ENCODE measurements at regions not wholly inside any gene's neighbourhood (a gene's known extent, or its start where the extent isn't known, plus 50 kb on each side); places are given as distances from the start of the nearest gene placed in this dataset.
A peak's percentile ranks its signal among the peaks of the same experiment; 100 is the strongest.

GRCh38 chr11:64498136-64498535, 57.6 kb upstream of the SLC22A11 start:
- Histone ChIP-seq H3K4me3 (ENCODE audit: low read depth in 1 of 2, low read length in 1 of 2) (no peak overlapping the region), H3K27ac (peak overlapping the region; percentile 66), H3K4me1 (ENCODE audit: control insufficient read depth in 1 of 2, insufficient read depth in 1 of 2, low read depth in 1 of 2, low read length in 1 of 2) (peaks cover 21 to 32% of the 10 kb centered on the region in 2 experiments), H3K27me3 (no peaks in the 10 kb centered on the region), H3K9me3 (no peaks in the 10 kb centered on the region), H3K36me3 (no peaks in the 10 kb centered on the region)
- no peak for TF ChIP-seq CTCF (IDR thresholded peaks at IDR 0.05)

GRCh38 chr11:64499261-64500004, 56.3 kb upstream of the SLC22A11 start:
- no peaks in the 10 kb centered on the region for H3K27me3 ChIP-seq
- peak overlapping the region; percentile 74 for H3K27ac ChIP-seq
- H3K4me1 ChIP-seq (ENCODE audit: control insufficient read depth in 1 of 2, insufficient read depth in 1 of 2, low read depth in 1 of 2, low read length in 1 of 2) = peaks cover 21 to 30% of the 10 kb centered on the region in 2 experiments
- H3K36me3 ChIP-seq = no peaks in the 10 kb centered on the region
- H3K4me3 ChIP-seq (ENCODE audit: low read depth in 1 of 2, low read length in 1 of 2) = peak overlapping the region in 1 of 2 experiments; percentile 41
- TF ChIP-seq CTCF (IDR thresholded peaks at IDR 0.05) = no peak
- H3K9me3 ChIP-seq = no peaks in the 10 kb centered on the region

- TF ChIP-seq CTCF (IDR thresholded peaks at IDR 0.05) = no peak
- no peaks in the 10 kb centered on the region for H3K36me3 ChIP-seq
- H3K4me3 ChIP-seq (ENCODE audit: low read depth in 1 of 2, low read length in 1 of 2) = peak overlapping the region in 1 of 2 experiments; percentile 41
- H3K4me1 ChIP-seq (ENCODE audit: control insufficient read depth in 1 of 2, insufficient read depth in 1 of 2, low read depth in 1 of 2, low read length in 1 of 2) = peaks cover 21 to 26% of the 10 kb centered on the region in 2 experiments
- H3K27me3 ChIP-seq = no peaks in the 10 kb centered on the region
- H3K27ac ChIP-seq = peak overlapping the region; percentile 74
- H3K9me3 ChIP-seq = peaks cover 2% of the 10 kb centered on the region
Observed at GRCh38 chr11:64500176-64501013, 55.3 kb upstream of the SLC22A11 start.

GRCh38 chr11:64501500-64502427, 54.0 kb upstream of the SLC22A11 start:
- Histone ChIP-seq H3K9me3 (peaks cover 3% of the 10 kb centered on the region), H3K36me3 (no peaks in the 10 kb centered on the region), H3K27me3 (no peaks in the 10 kb centered on the region), H3K4me3 (ENCODE audit: low read depth in 1 of 2, low read length in 1 of 2) (no peak overlapping the region), H3K4me1 (ENCODE audit: control insufficient read depth in 1 of 2, insufficient read depth in 1 of 2, low read depth in 1 of 2, low read length in 1 of 2) (peaks cover 21 to 26% of the 10 kb centered on the region in 2 experiments), H3K27ac (no peak overlapping the region)
- no peak for TF ChIP-seq CTCF (IDR thresholded peaks at IDR 0.05)

GRCh38 chr11:64502634-64503033, 53.1 kb upstream of the SLC22A11 start:
- Histone ChIP-seq H3K27me3 (no peaks in the 10 kb centered on the region), H3K27ac (no peak overlapping the region), H3K4me3 (ENCODE audit: low read depth in 1 of 2, low read length in 1 of 2) (no peak overlapping the region), H3K9me3 (peaks cover 3% of the 10 kb centered on the region), H3K4me1 (ENCODE audit: control insufficient read depth in 1 of 2, insufficient read depth in 1 of 2, low read depth in 1 of 2, low read length in 1 of 2) (peaks cover 21 to 26% of the 10 kb centered on the region in 2 experiments), H3K36me3 (no peaks in the 10 kb centered on the region)
- no peak for TF ChIP-seq CTCF (IDR thresholded peaks at IDR 0.05)
